ENCODE measurements at regions not wholly inside any gene's neighbourhood (a gene's known extent, or its start where the extent isn't known, plus 50 kb on each side); places are given as distances from the start of the nearest gene placed in this dataset.

- TF ChIP-seq, protein P1, sequence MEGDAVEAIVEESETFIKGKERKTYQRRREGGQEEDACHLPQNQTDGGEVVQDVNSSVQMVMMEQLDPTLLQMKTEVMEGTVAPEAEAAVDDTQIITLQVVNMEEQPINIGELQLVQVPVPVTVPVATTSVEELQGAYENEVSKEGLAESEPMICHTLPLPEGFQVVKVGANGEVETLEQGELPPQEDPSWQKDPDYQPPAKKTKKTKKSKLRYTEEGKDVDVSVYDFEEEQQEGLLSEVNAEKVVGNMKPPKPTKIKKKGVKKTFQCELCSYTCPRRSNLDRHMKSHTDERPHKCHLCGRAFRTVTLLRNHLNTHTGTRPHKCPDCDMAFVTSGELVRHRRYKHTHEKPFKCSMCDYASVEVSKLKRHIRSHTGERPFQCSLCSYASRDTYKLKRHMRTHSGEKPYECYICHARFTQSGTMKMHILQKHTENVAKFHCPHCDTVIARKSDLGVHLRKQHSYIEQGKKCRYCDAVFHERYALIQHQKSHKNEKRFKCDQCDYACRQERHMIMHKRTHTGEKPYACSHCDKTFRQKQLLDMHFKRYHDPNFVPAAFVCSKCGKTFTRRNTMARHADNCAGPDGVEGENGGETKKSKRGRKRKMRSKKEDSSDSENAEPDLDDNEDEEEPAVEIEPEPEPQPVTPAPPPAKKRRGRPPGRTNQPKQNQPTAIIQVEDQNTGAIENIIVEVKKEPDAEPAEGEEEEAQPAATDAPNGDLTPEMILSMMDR (CRISPR knock-in tag; IDR thresholded peaks at IDR 0.05), result no peak
Observed at GRCh38 chr5:119949426-119949999, 320.2 kb downstream of the FAM170A start (continued).

DNA sequence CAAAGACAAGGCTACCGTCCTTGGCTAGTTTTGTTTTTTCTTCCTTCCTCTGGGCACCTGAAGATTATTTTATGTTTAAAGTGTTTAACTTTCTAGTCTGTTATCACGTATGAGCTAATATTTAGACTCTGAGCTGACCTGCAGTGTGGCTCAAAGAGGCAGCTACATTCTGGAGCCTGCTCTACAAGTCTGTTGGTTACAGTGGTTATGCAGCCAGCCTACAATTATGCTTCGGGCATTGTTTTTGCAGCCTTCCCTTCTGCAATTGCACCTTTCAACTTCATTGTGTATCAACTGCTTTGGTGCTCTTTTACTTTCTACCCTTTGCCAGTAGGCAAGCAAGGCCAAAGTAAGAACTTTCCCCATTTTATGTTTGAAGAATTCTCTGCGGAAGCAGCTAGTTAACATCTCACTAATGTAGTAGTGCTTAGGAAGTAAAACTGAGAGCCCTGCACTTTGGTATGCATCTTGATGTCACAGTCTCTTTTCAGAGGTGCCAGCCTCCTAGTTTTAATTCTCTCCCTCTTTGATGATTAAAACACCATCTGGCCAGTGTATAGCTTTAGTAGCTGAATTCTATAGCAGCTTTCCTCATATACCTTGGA is 322.1 kb downstream of the FAM170A start:
- no peaks in the 10 kb centered on the region for H3K9me3 ChIP-seq (ENCODE audit: low read length)
- FAIRE-seq, result no peak
- no peak overlapping the region for H3K9ac ChIP-seq (ENCODE audit: insufficient read depth, low read depth, low read length)
- no peaks in the 10 kb centered on the region for H3K27me3 ChIP-seq (ENCODE audit: control insufficient read depth in 1 of 2, insufficient read depth in 2 of 2, low read length in 2 of 2)
- no peak overlapping the region for H3K4me3 ChIP-seq (replicated peaks in 1 of 3; ENCODE audit: insufficient read depth in 1 of 3, low read depth in 2 of 3, low read length in 3 of 3)
- DNase-seq (ENCODE audit: low spot score), result no peak
- H2AFZ ChIP-seq (ENCODE audit: low read length), result no peak overlapping the region
- H3K4me1 ChIP-seq (ENCODE audit: insufficient read depth, low read length), result no peaks in the 10 kb centered on the region
- CTCF ChIA-PET (ENCODE audit: low intra/inter-chr PET ratio, low total read pairs), result no interaction called here
- POLR2A ChIA-PET, result no interaction called here
- H4K20me1 ChIP-seq (ENCODE audit: insufficient read depth, low read length), result no peaks in the 10 kb centered on the region
- no peaks in the 10 kb centered on the region for H3K79me2 ChIP-seq (ENCODE audit: insufficient read depth, low read length)
- BruUV-seq (replicated peaks), result no TSS peak
- intact Hi-C loops (cut with micrococcal nuclease; ENCODE audit: unreplicated experiment), result no loop called here
- H3K4me2 ChIP-seq (ENCODE audit: low read depth, low read length), result no peak overlapping the region
- H3K27ac ChIP-seq (ENCODE audit: extremely low read length, insufficient read depth, low read length), result no peak overlapping the region
- no peak for ATAC-seq
- no peaks in the 10 kb centered on the region for H3K36me3 ChIP-seq (replicated peaks in 1 of 2; ENCODE audit: control insufficient read depth in 1 of 2, insufficient read depth in 2 of 2, low read length in 2 of 2)
- in situ Hi-C loops (cut with HindIII; ENCODE audit: extremely low pct_ligation_motif_present, low pct_unique_long_range_greater_than_20kb), result no loop called here
- WGBS (ENCODE audit: low lambda C conversion rate), result 18% methylated on average over 4 of the region's 4 CpGs
- TF ChIP-seq, protein P2, sequence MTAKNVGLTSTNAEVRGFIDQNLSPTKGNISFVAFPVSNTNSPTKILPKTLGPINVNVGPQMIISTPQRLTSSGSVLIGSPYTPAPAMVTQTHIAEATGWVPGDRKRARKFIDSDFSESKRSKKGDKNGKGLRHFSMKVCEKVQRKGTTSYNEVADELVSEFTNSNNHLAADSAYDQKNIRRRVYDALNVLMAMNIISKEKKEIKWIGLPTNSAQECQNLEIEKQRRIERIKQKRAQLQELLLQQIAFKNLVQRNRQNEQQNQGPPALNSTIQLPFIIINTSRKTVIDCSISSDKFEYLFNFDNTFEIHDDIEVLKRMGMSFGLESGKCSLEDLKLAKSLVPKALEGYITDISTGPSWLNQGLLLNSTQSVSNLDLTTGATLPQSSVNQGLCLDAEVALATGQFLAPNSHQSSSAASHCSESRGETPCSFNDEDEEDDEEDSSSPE (CRISPR knock-in tag; IDR thresholded peaks at IDR 0.05), result no peak
- TF ChIP-seq ZSCAN12 (CRISPR knock-in tag; IDR thresholded peaks at IDR 0.05) (no peak), ZBTB1 (CRISPR knock-in tag; IDR thresholded peaks at IDR 0.05; ENCODE audit: borderline replicate concordance) (no peak), EP300 (IDR thresholded peaks at IDR 0.05; ENCODE audit: low read depth in 2 of 2, low read length in 2 of 2) (no peak), EP300 (CRISPR knock-in tag; IDR thresholded peaks at IDR 0.05; ENCODE audit: borderline replicate concordance) (no peak)
- TF ChIP-seq, protein P3, sequence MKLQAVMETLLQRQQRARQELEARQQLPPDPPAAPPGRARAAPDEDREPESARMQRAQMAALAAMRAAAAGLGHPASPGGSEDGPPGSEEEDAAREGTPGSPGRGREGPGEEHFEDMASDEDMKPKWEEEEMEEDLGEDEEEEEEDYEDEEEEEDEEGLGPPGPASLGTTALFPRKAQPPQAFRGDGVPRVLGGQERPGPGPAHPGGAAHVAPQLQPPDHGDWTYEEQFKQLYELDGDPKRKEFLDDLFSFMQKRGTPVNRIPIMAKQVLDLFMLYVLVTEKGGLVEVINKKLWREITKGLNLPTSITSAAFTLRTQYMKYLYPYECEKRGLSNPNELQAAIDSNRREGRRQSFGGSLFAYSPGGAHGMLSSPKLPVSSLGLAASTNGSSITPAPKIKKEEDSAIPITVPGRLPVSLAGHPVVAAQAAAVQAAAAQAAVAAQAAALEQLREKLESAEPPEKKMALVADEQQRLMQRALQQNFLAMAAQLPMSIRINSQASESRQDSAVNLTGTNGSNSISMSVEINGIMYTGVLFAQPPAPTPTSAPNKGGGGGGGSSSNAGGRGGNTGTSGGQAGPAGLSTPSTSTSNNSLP (IDR thresholded peaks at IDR 0.05; ENCODE audit: low read depth, low read length), result no peak

Data from HepG2 (cell line).